ENCODE measurements at regions not wholly inside any gene's neighbourhood (a gene's known extent, or its start where the extent isn't known, plus 50 kb on each side); places are given as distances from the start of the nearest gene placed in this dataset.

DNA sequence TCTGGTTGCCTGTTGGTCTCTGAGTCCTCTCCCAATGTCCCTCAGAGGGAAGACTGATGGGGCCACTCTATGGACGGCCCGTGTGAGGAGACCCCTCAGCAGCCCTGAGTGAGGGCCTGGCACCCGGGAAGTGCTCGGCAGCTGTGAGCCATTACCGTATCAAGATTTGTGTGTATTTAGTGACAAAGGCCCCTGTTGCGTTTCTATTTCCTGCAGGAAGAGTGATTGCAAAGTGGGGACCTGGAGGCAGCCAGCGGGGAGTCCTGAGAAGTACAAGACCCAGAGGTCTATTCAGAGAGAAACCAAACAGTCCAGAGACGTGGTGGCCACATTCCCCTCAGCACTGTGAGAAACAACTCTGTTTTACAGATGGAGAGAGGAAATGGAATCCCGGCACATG lies 51.1 kb upstream of the CHST15 start:
- no peak overlapping the region for H3K4me3 ChIP-seq (ENCODE audit: control insufficient read depth in 1 of 2, extremely low read depth in 1 of 2, low read length in 1 of 2)
- peaks cover 0 to 3% of the 10 kb centered on the region in 2 donors for H3K27me3 Mint-ChIP-seq
- CTCF ChIA-PET: no interaction called here
- no peaks in the 10 kb centered on the region for H3K36me3 ChIP-seq (ENCODE audit: control insufficient read depth in 2 of 2, extremely low read depth in 1 of 2, insufficient read depth in 1 of 2, low read length in 1 of 2)
- H3K4me3 Mint-ChIP-seq: no peak overlapping the region
- H3K9me3 Mint-ChIP-seq: no peaks in the 10 kb centered on the region
- no peaks in the 10 kb centered on the region for H3K9me3 ChIP-seq
- no peak overlapping the region for H3K27ac Mint-ChIP-seq
- WGBS (ENCODE audit: insufficient coverage): 95% methylated on average over 6 of the region's 9 CpGs
- no peaks in the 10 kb centered on the region for H3K4me1 Mint-ChIP-seq
- DNase-seq (no peak), ATAC-seq (replicated peaks in 1 of 4) (no peak)
- POLR2A ChIA-PET: no interaction called here
- peaks cover 0 to 4% of the 10 kb centered on the region in 2 experiments for H3K4me1 ChIP-seq (ENCODE audit: control insufficient read depth in 1 of 2, extremely low read depth in 1 of 2, insufficient read depth in 2 of 2, low read length in 2 of 2)
- H3K27ac ChIP-seq (ENCODE audit: low read length): no peak overlapping the region
- H3K36me3 Mint-ChIP-seq: no peaks in the 10 kb centered on the region
- peaks cover 0 to 20% of the 10 kb centered on the region in 2 experiments for H3K27me3 ChIP-seq (replicated peaks in 1 of 2; ENCODE audit: control insufficient read depth in 2 of 2, extremely low read depth in 1 of 2, insufficient read depth in 2 of 2, low read length in 1 of 2)

DNA sequence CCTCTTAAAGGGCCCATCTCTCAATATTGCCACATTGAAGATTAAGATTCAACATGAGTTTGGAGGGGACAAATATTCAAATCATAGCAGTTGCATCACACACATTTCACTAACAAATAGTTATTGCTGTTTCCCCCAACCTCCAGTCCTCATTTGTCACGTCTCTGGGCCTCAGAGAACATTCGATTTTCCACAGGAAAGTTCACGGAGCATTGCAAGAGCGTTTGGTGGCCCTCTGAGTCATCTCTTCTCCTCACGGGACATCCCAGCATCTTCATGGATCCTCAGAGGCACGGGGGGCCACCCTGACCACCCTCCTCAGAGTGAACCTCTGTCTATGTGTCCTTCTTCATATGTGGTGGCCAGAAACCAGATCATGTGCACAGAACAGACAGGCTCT lies 50.3 kb upstream of the CHST15 start:
- ATAC-seq (replicated peaks in 1 of 4) (no peak), DNase-seq (no peak)
- Histone ChIP-seq H3K27me3 (replicated peaks in 1 of 2; ENCODE audit: control insufficient read depth in 2 of 2, extremely low read depth in 1 of 2, insufficient read depth in 2 of 2, low read length in 1 of 2) (peaks cover 0 to 17% of the 10 kb centered on the region in 2 experiments), H3K4me1 (ENCODE audit: control insufficient read depth in 1 of 2, extremely low read depth in 1 of 2, insufficient read depth in 2 of 2, low read length in 2 of 2) (peaks cover 0 to 4% of the 10 kb centered on the region in 2 experiments), H3K9me3 (no peaks in the 10 kb centered on the region), H3K27ac (ENCODE audit: low read length) (no peak overlapping the region), H3K4me3 (ENCODE audit: control insufficient read depth in 1 of 2, extremely low read depth in 1 of 2, low read length in 1 of 2) (no peak overlapping the region), H3K36me3 (ENCODE audit: control insufficient read depth in 2 of 2, extremely low read depth in 1 of 2, insufficient read depth in 1 of 2, low read length in 1 of 2) (no peaks in the 10 kb centered on the region)
- H3K36me3 Mint-ChIP-seq: no peaks in the 10 kb centered on the region
- ChIA-PET POLR2A (no interaction called here), CTCF (no interaction called here)
- no peak overlapping the region for H3K4me3 Mint-ChIP-seq
- H3K9me3 Mint-ChIP-seq: no peaks in the 10 kb centered on the region
- peaks cover 3% of the 10 kb centered on the region in 2 donors for H3K27me3 Mint-ChIP-seq
- no peaks in the 10 kb centered on the region for H3K4me1 Mint-ChIP-seq
- H3K27ac Mint-ChIP-seq: no peak overlapping the region
- 69% methylated on average over 6 of the region's 6 CpGs for WGBS (ENCODE audit: insufficient coverage)

Measured in T-cell (primary cell).